ENCODE measurements at regions not wholly inside any gene's neighbourhood (a gene's known extent, or its start where the extent isn't known, plus 50 kb on each side); places are given as distances from the start of the nearest gene placed in this dataset.

- no peak for TF ChIP-seq CTCF (IDR thresholded peaks at IDR 0.05)
- TF ChIP-seq GABPA (IDR thresholded peaks at IDR 0.05; ENCODE audit: low read depth): no peak
Observed at GRCh38 chr15:101544613-101544945, 55.1 kb upstream of the PCSK6 start.

Data from SK-N-SH (cell line).